ENCODE measurements at regions not wholly inside any gene's neighbourhood (a gene's known extent, or its start where the extent isn't known, plus 50 kb on each side); places are given as distances from the start of the nearest gene placed in this dataset.

DNA sequence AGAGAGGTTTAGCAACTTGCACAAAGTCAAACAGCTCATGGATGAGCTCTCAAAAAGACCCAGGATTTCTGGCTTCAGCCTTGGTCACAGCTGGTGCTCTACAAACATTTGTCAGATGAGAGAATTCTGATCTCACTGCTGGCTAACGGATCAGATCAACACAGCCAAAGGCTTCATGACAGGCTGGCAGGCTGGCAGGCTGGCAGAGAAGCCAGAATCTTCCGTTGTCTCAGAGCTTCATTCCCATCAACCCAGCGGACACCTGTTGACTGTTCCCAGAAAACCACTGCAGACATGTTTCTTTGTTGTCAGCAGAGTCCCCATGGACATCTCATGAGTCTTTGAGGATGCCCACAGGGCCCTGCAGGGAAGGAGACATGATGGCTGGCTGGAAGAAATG is 303.8 kb upstream of the ASIC2 start:
- TF ChIP-seq, protein P1, sequence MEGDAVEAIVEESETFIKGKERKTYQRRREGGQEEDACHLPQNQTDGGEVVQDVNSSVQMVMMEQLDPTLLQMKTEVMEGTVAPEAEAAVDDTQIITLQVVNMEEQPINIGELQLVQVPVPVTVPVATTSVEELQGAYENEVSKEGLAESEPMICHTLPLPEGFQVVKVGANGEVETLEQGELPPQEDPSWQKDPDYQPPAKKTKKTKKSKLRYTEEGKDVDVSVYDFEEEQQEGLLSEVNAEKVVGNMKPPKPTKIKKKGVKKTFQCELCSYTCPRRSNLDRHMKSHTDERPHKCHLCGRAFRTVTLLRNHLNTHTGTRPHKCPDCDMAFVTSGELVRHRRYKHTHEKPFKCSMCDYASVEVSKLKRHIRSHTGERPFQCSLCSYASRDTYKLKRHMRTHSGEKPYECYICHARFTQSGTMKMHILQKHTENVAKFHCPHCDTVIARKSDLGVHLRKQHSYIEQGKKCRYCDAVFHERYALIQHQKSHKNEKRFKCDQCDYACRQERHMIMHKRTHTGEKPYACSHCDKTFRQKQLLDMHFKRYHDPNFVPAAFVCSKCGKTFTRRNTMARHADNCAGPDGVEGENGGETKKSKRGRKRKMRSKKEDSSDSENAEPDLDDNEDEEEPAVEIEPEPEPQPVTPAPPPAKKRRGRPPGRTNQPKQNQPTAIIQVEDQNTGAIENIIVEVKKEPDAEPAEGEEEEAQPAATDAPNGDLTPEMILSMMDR (IDR thresholded peaks at IDR 0.05): no peak
- TF ChIP-seq POLR2AphosphoS5 (IDR thresholded peaks at IDR 0.05): no peak
- TF ChIP-seq POLR2A (IDR thresholded peaks at IDR 0.05): no peak

Data from gastroesophageal sphincter (tissue), 3 donors.